SK-N-SH (cell line): ENCODE measurements at regions not wholly inside any gene's neighbourhood (a gene's known extent, or its start where the extent isn't known, plus 50 kb on each side); places are given as distances from the start of the nearest gene placed in this dataset.

ENCODE experiments used
- ELF1 ChIP-seq: IDR thresholded peaks from 2 replicates; pipeline ENCODE4 v1.4.0; 2012
- EP300 ChIP-seq, 2 experiments: IDR thresholded peaks; 2 replicates each; pipeline versions ENCODE4 v1.4.0 to v1.6.1; 2012; ENCODE audit warnings: borderline replicate concordance in 1 of 2, low read depth in 1 of 2, low read length in 1 of 2
- MXI1 ChIP-seq: IDR thresholded peaks from 2 replicates; pipeline ENCODE4 v1.6.1; 2012; ENCODE audit warnings: mild to moderate bottlenecking, low read depth, low read length, improper control_type of control experiment
- NRF1 ChIP-seq: IDR thresholded peaks from 2 replicates; pipeline ENCODE4 v1.6.1; 2012; ENCODE audit warnings: low read depth, mild to moderate bottlenecking, low read length
- RAD21 ChIP-seq: IDR thresholded peaks from 2 replicates; pipeline ENCODE4 v1.6.1; 2012; ENCODE audit warnings: mild to moderate bottlenecking, low read length
- SMC3 ChIP-seq: IDR thresholded peaks from 2 replicates; pipeline ENCODE4 v1.6.1; 2012; ENCODE audit warnings: low read depth, low read length, improper control_type of control experiment
- TF ChIP-seq, protein P1 (sequence below): fragments of 200-600 bp; sonication (generic); IDR thresholded peaks from 2 replicates; pipeline ENCODE4 v1.6.1; 2017; ENCODE audit warnings: antibody characterized with exemption, mild to moderate bottlenecking, moderate library complexity
- TF ChIP-seq, protein P2 (sequence below): IDR thresholded peaks from 2 replicates; pipeline ENCODE4 v1.4.0; 2012; ENCODE audit warnings: low read depth
- TF ChIP-seq, protein P3 (sequence below): IDR thresholded peaks from 2 replicates; pipeline ENCODE4 v1.6.1; 2012; ENCODE audit warnings: mild to moderate bottlenecking, low read depth, low read length, moderate library complexity

DNA sequence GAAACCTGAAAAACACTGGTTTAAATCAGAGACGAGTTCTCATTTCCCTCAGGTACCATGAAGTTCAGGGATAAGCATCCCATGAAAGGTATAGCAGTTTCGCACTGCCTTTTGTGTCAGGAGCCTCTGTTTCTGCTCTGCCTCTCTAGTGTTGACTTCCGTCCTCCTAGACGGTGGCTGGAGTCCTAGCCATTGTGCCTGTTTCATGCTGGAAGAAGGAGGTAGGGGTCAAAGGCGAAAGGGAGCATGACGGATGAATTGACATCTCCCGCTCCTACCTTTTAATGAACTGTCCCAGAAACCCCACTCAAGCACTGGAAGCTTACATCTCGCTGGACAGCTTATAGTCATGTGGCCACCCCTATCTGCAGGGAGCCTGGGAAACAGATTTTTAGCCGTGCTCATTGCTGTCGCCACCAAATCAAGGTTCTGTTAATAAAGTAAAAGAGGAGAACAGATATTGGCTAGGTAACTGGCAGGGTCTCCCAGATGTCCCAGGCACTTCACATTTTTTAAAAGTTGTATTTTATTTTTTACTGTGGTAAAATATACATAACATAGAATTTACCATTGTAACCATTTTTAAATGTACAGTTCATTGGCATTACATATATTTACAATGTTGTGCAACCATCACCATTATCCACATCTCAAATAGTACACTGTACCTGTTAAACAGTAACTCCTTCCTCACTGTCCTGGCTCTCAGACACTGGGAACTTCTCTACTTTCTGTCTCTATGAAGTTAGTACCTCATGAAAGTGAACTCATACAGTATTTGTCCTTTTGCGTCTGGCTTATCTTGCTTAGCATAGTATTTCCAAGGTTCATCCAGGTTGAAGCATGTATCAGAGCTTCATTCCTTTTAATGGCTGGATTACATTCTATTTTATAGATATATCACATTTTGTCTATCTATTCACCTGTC is 55.0 kb upstream of the CTLA4 start:
- TF ChIP-seq, protein P1, sequence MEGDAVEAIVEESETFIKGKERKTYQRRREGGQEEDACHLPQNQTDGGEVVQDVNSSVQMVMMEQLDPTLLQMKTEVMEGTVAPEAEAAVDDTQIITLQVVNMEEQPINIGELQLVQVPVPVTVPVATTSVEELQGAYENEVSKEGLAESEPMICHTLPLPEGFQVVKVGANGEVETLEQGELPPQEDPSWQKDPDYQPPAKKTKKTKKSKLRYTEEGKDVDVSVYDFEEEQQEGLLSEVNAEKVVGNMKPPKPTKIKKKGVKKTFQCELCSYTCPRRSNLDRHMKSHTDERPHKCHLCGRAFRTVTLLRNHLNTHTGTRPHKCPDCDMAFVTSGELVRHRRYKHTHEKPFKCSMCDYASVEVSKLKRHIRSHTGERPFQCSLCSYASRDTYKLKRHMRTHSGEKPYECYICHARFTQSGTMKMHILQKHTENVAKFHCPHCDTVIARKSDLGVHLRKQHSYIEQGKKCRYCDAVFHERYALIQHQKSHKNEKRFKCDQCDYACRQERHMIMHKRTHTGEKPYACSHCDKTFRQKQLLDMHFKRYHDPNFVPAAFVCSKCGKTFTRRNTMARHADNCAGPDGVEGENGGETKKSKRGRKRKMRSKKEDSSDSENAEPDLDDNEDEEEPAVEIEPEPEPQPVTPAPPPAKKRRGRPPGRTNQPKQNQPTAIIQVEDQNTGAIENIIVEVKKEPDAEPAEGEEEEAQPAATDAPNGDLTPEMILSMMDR = no peak
- no peak for TF ChIP-seq MXI1
- TF ChIP-seq SMC3 = no peak
- no peak for TF ChIP-seq ELF1
- TF ChIP-seq, protein P2, sequence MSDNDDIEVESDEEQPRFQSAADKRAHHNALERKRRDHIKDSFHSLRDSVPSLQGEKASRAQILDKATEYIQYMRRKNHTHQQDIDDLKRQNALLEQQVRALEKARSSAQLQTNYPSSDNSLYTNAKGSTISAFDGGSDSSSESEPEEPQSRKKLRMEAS = no peak
- TF ChIP-seq NRF1 = no peak
- no peak for TF ChIP-seq RAD21
- no peak for TF ChIP-seq EP300 (IDR thresholded peaks at IDR 0.05; ENCODE audit: borderline replicate concordance in 1 of 2, low read depth in 1 of 2, low read length in 1 of 2)
- TF ChIP-seq, protein P3, sequence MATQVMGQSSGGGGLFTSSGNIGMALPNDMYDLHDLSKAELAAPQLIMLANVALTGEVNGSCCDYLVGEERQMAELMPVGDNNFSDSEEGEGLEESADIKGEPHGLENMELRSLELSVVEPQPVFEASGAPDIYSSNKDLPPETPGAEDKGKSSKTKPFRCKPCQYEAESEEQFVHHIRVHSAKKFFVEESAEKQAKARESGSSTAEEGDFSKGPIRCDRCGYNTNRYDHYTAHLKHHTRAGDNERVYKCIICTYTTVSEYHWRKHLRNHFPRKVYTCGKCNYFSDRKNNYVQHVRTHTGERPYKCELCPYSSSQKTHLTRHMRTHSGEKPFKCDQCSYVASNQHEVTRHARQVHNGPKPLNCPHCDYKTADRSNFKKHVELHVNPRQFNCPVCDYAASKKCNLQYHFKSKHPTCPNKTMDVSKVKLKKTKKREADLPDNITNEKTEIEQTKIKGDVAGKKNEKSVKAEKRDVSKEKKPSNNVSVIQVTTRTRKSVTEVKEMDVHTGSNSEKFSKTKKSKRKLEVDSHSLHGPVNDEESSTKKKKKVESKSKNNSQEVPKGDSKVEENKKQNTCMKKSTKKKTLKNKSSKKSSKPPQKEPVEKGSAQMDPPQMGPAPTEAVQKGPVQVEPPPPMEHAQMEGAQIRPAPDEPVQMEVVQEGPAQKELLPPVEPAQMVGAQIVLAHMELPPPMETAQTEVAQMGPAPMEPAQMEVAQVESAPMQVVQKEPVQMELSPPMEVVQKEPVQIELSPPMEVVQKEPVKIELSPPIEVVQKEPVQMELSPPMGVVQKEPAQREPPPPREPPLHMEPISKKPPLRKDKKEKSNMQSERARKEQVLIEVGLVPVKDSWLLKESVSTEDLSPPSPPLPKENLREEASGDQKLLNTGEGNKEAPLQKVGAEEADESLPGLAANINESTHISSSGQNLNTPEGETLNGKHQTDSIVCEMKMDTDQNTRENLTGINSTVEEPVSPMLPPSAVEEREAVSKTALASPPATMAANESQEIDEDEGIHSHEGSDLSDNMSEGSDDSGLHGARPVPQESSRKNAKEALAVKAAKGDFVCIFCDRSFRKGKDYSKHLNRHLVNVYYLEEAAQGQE = no peak
